NCI-H524 (cell line): ENCODE measurements at regions not wholly inside any gene's neighbourhood (a gene's known extent, or its start where the extent isn't known, plus 50 kb on each side); places are given as distances from the start of the nearest gene placed in this dataset.

Experiments used
- DNase-seq, 2 experiments: peaks; one replicate each; lab custom pipeline; 2025; lab: John Stamatoyannopoulos, UW

GRCh38 chr6:138550346-138550767 lies 51.1 kb upstream of the NHSL1 start:
- no peak for DNase-seq

GRCh38 chr6:138554146-138554545 lies 54.9 kb upstream of the NHSL1 start:
- no peak for DNase-seq

GRCh38 chr6:138555421-138555988 lies 56.2 kb upstream of the NHSL1 start:
- no peak for DNase-seq

GRCh38 chr6:138557147-138557546 lies 57.9 kb upstream of the NHSL1 start:
- DNase-seq: no peak

GRCh38 chr6:138559143-138559542 lies 59.8 kb upstream of the NHSL1 start:
- DNase-seq: no peak

- DNase-seq: no peak
These were observed 61.0 kb upstream of the NHSL1 start for GRCh38 chr6:138560130-138560860.

- DNase-seq: no peak
These were observed 63.4 kb upstream of the NHSL1 start for GRCh38 chr6:138562691-138563090.

- DNase-seq: no peak
These were observed 63.9 kb upstream of the NHSL1 start for GRCh38 chr6:138563231-138563630.

GRCh38 chr6:138563650-138564049 lies 64.4 kb upstream of the NHSL1 start:
- DNase-seq: no peak

- DNase-seq: no peak
These were observed 65.0 kb upstream of the NHSL1 start for GRCh38 chr6:138564170-138564721.

GRCh38 chr6:138567052-138567451 lies 67.8 kb upstream of the NHSL1 start:
- no peak for DNase-seq

- DNase-seq: no peak
These were observed 69.7 kb upstream of the NHSL1 start for GRCh38 chr6:138568997-138569396.

- no peak for DNase-seq
These were observed 70.3 kb upstream of the NHSL1 start for GRCh38 chr6:138569554-138569953.

GRCh38 chr6:138569970-138570724 lies 70.9 kb upstream of the NHSL1 start:
- peak in 1 of 2 experiments; percentile 24 for DNase-seq

- peak; percentile 22 to 50 for DNase-seq
These were observed 71.4 kb upstream of the NHSL1 start for GRCh38 chr6:138570725-138571029.

GRCh38 chr6:138571181-138571580 lies 71.9 kb upstream of the NHSL1 start:
- DNase-seq: peak; percentile 13 to 57

GRCh38 chr6:138571585-138572166 lies 72.4 kb upstream of the NHSL1 start:
- DNase-seq: peak; percentile 57 to 64

- DNase-seq: peak; percentile 94 to 96
These were observed 73.0 kb upstream of the NHSL1 start for GRCh38 chr6:138572167-138572875.

GRCh38 chr6:138572885-138573284 lies 73.6 kb upstream of the NHSL1 start:
- DNase-seq: no peak

GRCh38 chr6:138575257-138575656 lies 76.0 kb upstream of the NHSL1 start:
- no peak for DNase-seq

GRCh38 chr6:138576313-138576712 lies 77.0 kb upstream of the NHSL1 start:
- DNase-seq: peak; percentile 86 to 89
